ENCODE measurements at regions not wholly inside any gene's neighbourhood (a gene's known extent, or its start where the extent isn't known, plus 50 kb on each side); places are given as distances from the start of the nearest gene placed in this dataset.

GRCh38 chr21:35616090-35616489 lies 444.2 kb downstream of the SETD4 start:
- Mint-ChIP-seq H3K27me3 (ENCODE audit: low read depth in 2 of 2) (peaks cover 21 to 54% of the 10 kb centered on the region in 2 donors), H3K27ac (no peak overlapping the region), H3K9me3 (no peaks in the 10 kb centered on the region), H3K4me1 (peaks cover 8 to 17% of the 10 kb centered on the region in 2 donors), H3K36me3 (no peaks in the 10 kb centered on the region), H3K4me3 (no peak overlapping the region)
- Histone ChIP-seq H3K36me3 (ENCODE audit: control insufficient read depth, insufficient read depth, low read length) (no peaks in the 10 kb centered on the region), H3K27me3 (ENCODE audit: control insufficient read depth, insufficient read depth, low read length) (no peaks in the 10 kb centered on the region), H3K4me3 (ENCODE audit: low read length) (no peak overlapping the region), H3K4me1 (ENCODE audit: control insufficient read depth, insufficient read depth, low read length) (no peaks in the 10 kb centered on the region), H3K9me3 (ENCODE audit: control insufficient read depth, insufficient read depth, low read length) (no peaks in the 10 kb centered on the region), H3K27ac (ENCODE audit: low read length) (no peak overlapping the region)
- WGBS (ENCODE audit: insufficient coverage): 27% methylated on average over 3 of the region's 4 CpGs
- TF ChIP-seq, protein P1, sequence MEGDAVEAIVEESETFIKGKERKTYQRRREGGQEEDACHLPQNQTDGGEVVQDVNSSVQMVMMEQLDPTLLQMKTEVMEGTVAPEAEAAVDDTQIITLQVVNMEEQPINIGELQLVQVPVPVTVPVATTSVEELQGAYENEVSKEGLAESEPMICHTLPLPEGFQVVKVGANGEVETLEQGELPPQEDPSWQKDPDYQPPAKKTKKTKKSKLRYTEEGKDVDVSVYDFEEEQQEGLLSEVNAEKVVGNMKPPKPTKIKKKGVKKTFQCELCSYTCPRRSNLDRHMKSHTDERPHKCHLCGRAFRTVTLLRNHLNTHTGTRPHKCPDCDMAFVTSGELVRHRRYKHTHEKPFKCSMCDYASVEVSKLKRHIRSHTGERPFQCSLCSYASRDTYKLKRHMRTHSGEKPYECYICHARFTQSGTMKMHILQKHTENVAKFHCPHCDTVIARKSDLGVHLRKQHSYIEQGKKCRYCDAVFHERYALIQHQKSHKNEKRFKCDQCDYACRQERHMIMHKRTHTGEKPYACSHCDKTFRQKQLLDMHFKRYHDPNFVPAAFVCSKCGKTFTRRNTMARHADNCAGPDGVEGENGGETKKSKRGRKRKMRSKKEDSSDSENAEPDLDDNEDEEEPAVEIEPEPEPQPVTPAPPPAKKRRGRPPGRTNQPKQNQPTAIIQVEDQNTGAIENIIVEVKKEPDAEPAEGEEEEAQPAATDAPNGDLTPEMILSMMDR (IDR thresholded peaks at IDR 0.05): no peak
- no peak for ATAC-seq
- intact Hi-C loops (cut with micrococcal nuclease): loop anchor here (10.0 kb wide), 1 partner anchor 871 kb away; no protein-coding TSS in a partner anchor
- DNase-seq: peak in 1 of 2 donors; percentile 32

GRCh38 chr21:35615325-35615724 lies 445.0 kb downstream of the SETD4 start:
- no peaks in the 10 kb centered on the region for H3K36me3 ChIP-seq (ENCODE audit: control insufficient read depth, insufficient read depth, low read length)
- no peak for DNase-seq
- no peaks in the 10 kb centered on the region for H3K9me3 Mint-ChIP-seq
- no peaks in the 10 kb centered on the region for H3K9me3 ChIP-seq (ENCODE audit: control insufficient read depth, insufficient read depth, low read length)
- H3K27ac Mint-ChIP-seq: no peak overlapping the region
- no peak for ATAC-seq
- no peak overlapping the region for H3K4me3 ChIP-seq (ENCODE audit: low read length)
- intact Hi-C loops (cut with micrococcal nuclease): loop anchor here (10.0 kb wide), 1 partner anchor 871 kb away; no protein-coding TSS in a partner anchor
- no CpG with 5 or more reads among the region's 1 CpG for WGBS (ENCODE audit: insufficient coverage)
- peaks cover 25 to 54% of the 10 kb centered on the region in 2 donors for H3K27me3 Mint-ChIP-seq (ENCODE audit: low read depth in 2 of 2)
- peaks cover 8 to 17% of the 10 kb centered on the region in 2 donors for H3K4me1 Mint-ChIP-seq
- no peak overlapping the region for H3K27ac ChIP-seq (ENCODE audit: low read length)
- no peak overlapping the region for H3K4me3 Mint-ChIP-seq
- no peaks in the 10 kb centered on the region for H3K36me3 Mint-ChIP-seq
- TF ChIP-seq, protein P1 (IDR thresholded peaks at IDR 0.05): no peak
- no peaks in the 10 kb centered on the region for H3K27me3 ChIP-seq (ENCODE audit: control insufficient read depth, insufficient read depth, low read length)
- no peaks in the 10 kb centered on the region for H3K4me1 ChIP-seq (ENCODE audit: control insufficient read depth, insufficient read depth, low read length)

DNA sequence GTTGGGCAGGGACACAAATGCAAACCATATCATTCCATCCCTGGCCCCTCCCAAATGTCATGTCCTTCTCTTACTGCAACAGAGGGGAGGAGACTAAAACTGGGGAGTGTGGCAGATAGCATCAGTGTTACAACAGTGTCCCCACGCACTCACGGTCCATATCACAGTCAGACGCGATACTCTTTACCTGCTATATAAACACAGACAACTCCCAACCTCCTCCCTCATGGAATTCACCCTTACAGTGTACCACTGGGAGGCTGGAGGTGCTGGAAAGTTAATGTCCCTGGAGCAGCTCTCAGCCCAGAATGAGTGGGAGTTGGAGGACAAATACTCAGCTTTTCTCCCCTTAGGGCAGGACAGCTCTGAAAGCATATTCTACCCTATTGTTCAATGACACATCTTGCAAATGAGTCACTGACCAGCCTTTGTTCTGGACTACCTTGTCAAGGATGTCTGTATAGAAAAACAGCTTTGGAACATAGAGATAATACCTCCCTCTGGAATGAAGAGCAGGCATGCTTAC lies 445.9 kb downstream of the SETD4 start:
- Histone ChIP-seq H3K36me3 (ENCODE audit: control insufficient read depth, insufficient read depth, low read length) (no peaks in the 10 kb centered on the region), H3K4me3 (ENCODE audit: low read length) (no peak overlapping the region), H3K4me1 (ENCODE audit: control insufficient read depth, insufficient read depth, low read length) (no peaks in the 10 kb centered on the region), H3K27ac (ENCODE audit: low read length) (no peak overlapping the region), H3K9me3 (ENCODE audit: control insufficient read depth, insufficient read depth, low read length) (no peaks in the 10 kb centered on the region), H3K27me3 (ENCODE audit: control insufficient read depth, insufficient read depth, low read length) (no peaks in the 10 kb centered on the region)
- peaks cover 8 to 17% of the 10 kb centered on the region in 2 donors for H3K4me1 Mint-ChIP-seq
- TF ChIP-seq, protein P1 (IDR thresholded peaks at IDR 0.05): no peak
- intact Hi-C loops (cut with micrococcal nuclease): loop anchor here (10.0 kb wide), 1 partner anchor 870 kb away; no protein-coding TSS in a partner anchor
- WGBS (ENCODE audit: insufficient coverage): 70% methylated on average over 2 of the region's 4 CpGs
- H3K27me3 Mint-ChIP-seq (ENCODE audit: low read depth in 2 of 2): peaks cover 24 to 51% of the 10 kb centered on the region in 2 donors
- H3K27ac Mint-ChIP-seq: no peak overlapping the region
- no peaks in the 10 kb centered on the region for H3K36me3 Mint-ChIP-seq
- H3K4me3 Mint-ChIP-seq: no peak overlapping the region
- DNase-seq: no peak
- H3K9me3 Mint-ChIP-seq: no peaks in the 10 kb centered on the region
- no peak for ATAC-seq

DNA sequence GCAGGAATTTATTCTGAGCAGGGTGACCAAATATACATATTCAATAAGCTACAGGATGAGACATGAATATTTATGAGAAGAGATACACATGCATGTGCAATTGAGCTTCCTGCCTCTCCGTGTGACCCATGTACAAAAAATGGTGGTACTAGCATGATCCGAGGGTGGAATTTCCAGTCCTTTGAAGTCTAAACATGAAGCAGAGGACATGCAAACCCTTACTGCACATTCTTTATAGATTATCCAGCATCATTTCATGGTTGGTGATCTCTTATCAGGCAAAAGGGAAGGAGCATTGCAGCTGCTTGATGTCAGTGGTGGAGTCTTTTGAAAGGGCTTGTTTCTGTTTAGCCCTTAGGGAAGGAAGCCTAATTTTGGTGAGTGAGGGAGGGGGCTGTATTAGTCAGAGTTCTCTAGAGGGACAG lies 448.6 kb downstream of the SETD4 start:
- ATAC-seq (no peak), DNase-seq (no peak)
- H3K27ac Mint-ChIP-seq: no peak overlapping the region
- Histone ChIP-seq H3K4me1 (ENCODE audit: control insufficient read depth, insufficient read depth, low read length) (no peaks in the 10 kb centered on the region), H3K9me3 (ENCODE audit: control insufficient read depth, insufficient read depth, low read length) (no peaks in the 10 kb centered on the region), H3K27ac (ENCODE audit: low read length) (no peak overlapping the region), H3K27me3 (ENCODE audit: control insufficient read depth, insufficient read depth, low read length) (no peaks in the 10 kb centered on the region), H3K4me3 (ENCODE audit: low read length) (no peak overlapping the region), H3K36me3 (ENCODE audit: control insufficient read depth, insufficient read depth, low read length) (no peaks in the 10 kb centered on the region)
- peaks cover 22 to 43% of the 10 kb centered on the region in 2 donors for H3K27me3 Mint-ChIP-seq (ENCODE audit: low read depth in 2 of 2)
- WGBS (ENCODE audit: insufficient coverage): 90% methylated on average over 2 of the region's 2 CpGs
- H3K4me1 Mint-ChIP-seq: peaks cover 8 to 17% of the 10 kb centered on the region in 2 donors
- no peaks in the 10 kb centered on the region for H3K36me3 Mint-ChIP-seq
- intact Hi-C loops (cut with micrococcal nuclease): loop anchor here (10.0 kb wide), 1 partner anchor 867 kb away; no protein-coding TSS in a partner anchor
- no peaks in the 10 kb centered on the region for H3K9me3 Mint-ChIP-seq
- TF ChIP-seq, protein P1 (IDR thresholded peaks at IDR 0.05): no peak
- no peak overlapping the region for H3K4me3 Mint-ChIP-seq

Measured in natural killer cell (primary cell).